ENCODE measurements at regions not wholly inside any gene's neighbourhood (a gene's known extent, or its start where the extent isn't known, plus 50 kb on each side); places are given as distances from the start of the nearest gene placed in this dataset.

GRCh38 chr18:7464245-7464966 is 102.7 kb upstream of the PTPRM start (continued):
- TF ChIP-seq ZNF687 (IDR thresholded peaks at IDR 0.05) (no peak), IKZF1 (conservative IDR thresholded peaks at IDR 0.05) (no peak), EED (IDR thresholded peaks at IDR 0.05; ENCODE audit: low read depth) (no peak), CREM (IDR thresholded peaks at IDR 0.05; ENCODE audit: low read depth) (no peak), POLR2A (IDR thresholded peaks at IDR 0.05; ENCODE audit: low read depth, low read length) (no peak), NKRF (conservative IDR thresholded peaks at IDR 0.05) (no peak), NBN (IDR thresholded peaks at IDR 0.05) (no peak), PAX8 (IDR thresholded peaks at IDR 0.05) (no peak), BCLAF1 (IDR thresholded peaks at IDR 0.05) (no peak)
